WTC11 (cell line): ENCODE measurements at regions not wholly inside any gene's neighbourhood (a gene's known extent, or its start where the extent isn't known, plus 50 kb on each side); places are given as distances from the start of the nearest gene placed in this dataset.

Experiments used
- ATAC-seq: fragments of 200-7000 bp; cut with Tn5 transposase; 2 replicates; pipeline ENCODE4 v1.10.0; 2021; ENCODE audit warnings: mild to moderate bottlenecking, moderate library complexity
- CTCF ChIA-PET: fragments of 300-600 bp; sonication (Branson Sonifier 250); formaldehyde crosslinking; loops from one replicate; lab custom pipeline; 2021; ENCODE audit warnings: antibody characterized with exemption; lab: Charles Lee
- POLR2A ChIA-PET: fragments of 350-600 bp; sonication (Branson Sonifier 250); formaldehyde crosslinking; loops from one replicate; lab custom pipeline; 2021; ENCODE audit warnings: antibody characterized with exemption; lab: Charles Lee
- DNase-seq: peaks from one replicate; pipeline ENCODE4 v3.0.0; 2021; ENCODE audit warnings: low spot score
- H3K27ac Mint-ChIP-seq: 2 replicates; pipeline ENCODE4 v1.8.0; 2021; ENCODE audit warnings: mixed read lengths
- H3K27me3 Mint-ChIP-seq: 2 replicates; pipeline ENCODE4 v1.8.0; 2021; ENCODE audit warnings: low read depth, mild to moderate bottlenecking, moderate library complexity, mixed read lengths
- H3K36me3 Mint-ChIP-seq: 2 replicates; pipeline ENCODE4 v1.8.0; 2021; ENCODE audit warnings: mixed read lengths
- H3K4me1 Mint-ChIP-seq: 2 replicates; pipeline ENCODE4 v1.8.0; 2022; ENCODE audit warnings: mixed read lengths
- H3K4me3 Mint-ChIP-seq: 2 replicates; pipeline ENCODE4 v1.8.0; 2021; ENCODE audit warnings: mild to moderate bottlenecking, moderate library complexity, mixed read lengths
- H3K9me3 Mint-ChIP-seq: 2 replicates; pipeline ENCODE4 v1.8.0; 2021; ENCODE audit warnings: mixed read lengths
- ELF4 ChIP-seq: sonication (generic); formaldehyde crosslinking; IDR thresholded peaks from 2 replicates; pipeline ENCODE4 v1.8.1; 2022; ENCODE audit warnings: low read depth, mild to moderate bottlenecking, moderate library complexity, missing genetic modification reagents
- FOXP1 ChIP-seq: sonication (generic); formaldehyde crosslinking; IDR thresholded peaks from 2 replicates; pipeline ENCODE4 v1.8.0; 2022; ENCODE audit warnings: missing genetic modification reagents, mild to moderate bottlenecking, moderate library complexity, borderline replicate concordance
- HMGA2 ChIP-seq: fragments of 250-450 bp; sonication (Bioruptor Pico); IDR thresholded peaks from 2 replicates; pipeline ENCODE4 v1.4.0; 2021; ENCODE audit warnings: mild to moderate bottlenecking, moderate library complexity
- JAZF1 ChIP-seq: fragments of 250-450 bp; sonication (Bioruptor Pico); IDR thresholded peaks from 2 replicates; pipeline ENCODE4 v1.9.0; 2021; ENCODE audit warnings: moderate library complexity, mild to moderate bottlenecking, inconsistent platforms
- MYBL2 ChIP-seq: sonication (generic); formaldehyde crosslinking; IDR thresholded peaks from 2 replicates; pipeline ENCODE4 v1.8.1; 2023; ENCODE audit warnings: mild to moderate bottlenecking, moderate library complexity, missing genetic modification reagents
- PRRX2 ChIP-seq: fragments of 250-450 bp; sonication (Bioruptor Pico); IDR thresholded peaks from 2 replicates; pipeline ENCODE4 v1.8.0; 2021; ENCODE audit warnings: mild to moderate bottlenecking
- SP1 ChIP-seq: sonication (generic); formaldehyde crosslinking; conservative IDR thresholded peaks from 2 replicates; pipeline ENCODE4 v1.8.1; 2022; ENCODE audit warnings: missing genetic modification reagents
- ZNF263 ChIP-seq: sonication (generic); formaldehyde crosslinking; IDR thresholded peaks from 2 replicates; pipeline ENCODE4 v1.8.1; 2022; ENCODE audit warnings: low read depth, mild to moderate bottlenecking, moderate library complexity, missing genetic modification reagents
- ZNF416 ChIP-seq: fragments of 250-450 bp; sonication (Bioruptor Pico); IDR thresholded peaks from 2 replicates; pipeline ENCODE4 v1.9.0; 2021; ENCODE audit warnings: mild to moderate bottlenecking, inconsistent platforms
- TF ChIP-seq, protein P1 (sequence below): sonication (generic); formaldehyde crosslinking; IDR thresholded peaks from 2 replicates; pipeline ENCODE4 v1.8.0; 2023; ENCODE audit warnings: missing genetic modification reagents, mild to moderate bottlenecking, borderline replicate concordance
- TF ChIP-seq, protein P2 (sequence below): sonication (generic); formaldehyde crosslinking; IDR thresholded peaks from 2 replicates; pipeline ENCODE4 v1.8.1; 2022; ENCODE audit warnings: mild to moderate bottlenecking, moderate library complexity, missing genetic modification reagents
- TF ChIP-seq, protein P3 (sequence below): sonication (generic); formaldehyde crosslinking; IDR thresholded peaks from 2 replicates; pipeline ENCODE4 v1.8.0; 2023; ENCODE audit warnings: missing genetic modification reagents
- TF ChIP-seq, protein P4 (sequence below): sonication (generic); formaldehyde crosslinking; IDR thresholded peaks from 2 replicates; pipeline ENCODE4 v1.8.0; 2022; ENCODE audit warnings: mild to moderate bottlenecking, missing genetic modification reagents
- TF ChIP-seq, protein P5 (sequence below): sonication (generic); formaldehyde crosslinking; IDR thresholded peaks from 2 replicates; pipeline ENCODE4 v1.8.1; 2023; ENCODE audit warnings: mild to moderate bottlenecking, missing genetic modification reagents, borderline replicate concordance

DNA sequence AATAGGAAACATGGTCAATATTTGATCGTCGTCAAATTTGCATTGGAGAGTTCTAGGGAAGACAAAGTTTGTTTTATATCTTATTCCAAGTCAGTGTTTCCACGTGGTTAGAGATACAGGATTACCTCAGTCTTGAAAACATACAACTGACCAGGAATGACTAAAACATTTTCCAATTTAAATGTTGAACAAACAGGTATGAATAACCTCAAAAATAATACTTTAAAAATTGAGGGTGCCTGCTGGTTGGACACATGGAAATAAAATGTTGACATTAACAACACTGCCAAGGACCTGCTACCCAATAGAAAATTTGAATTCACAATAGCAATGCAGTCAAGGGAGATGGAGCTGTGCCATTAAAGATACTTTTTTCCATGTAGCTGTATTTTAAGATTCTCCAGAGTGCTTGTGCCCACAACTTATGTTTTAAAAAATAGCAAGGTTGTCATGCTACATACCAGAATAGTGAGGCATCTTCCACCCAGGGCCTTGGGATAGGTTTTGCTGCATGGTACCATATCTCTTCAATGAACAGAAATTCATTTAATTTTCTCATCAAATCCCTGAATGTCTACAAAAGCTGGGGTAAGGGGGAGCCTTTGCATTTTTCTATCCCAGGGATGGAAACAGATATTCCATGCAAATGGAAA is 260.8 kb downstream of the EFNB2 start:
- ChIA-PET POLR2A (no interaction called here), CTCF (no interaction called here)
- Mint-ChIP-seq H3K4me1 (peaks cover 11% of the 10 kb centered on the region), H3K27ac (no peak overlapping the region), H3K36me3 (no peaks in the 10 kb centered on the region), H3K27me3 (no peaks in the 10 kb centered on the region), H3K9me3 (peaks cover 11% of the 10 kb centered on the region), H3K4me3 (no peak overlapping the region)
- DNase-seq: no peak
- no peak for ATAC-seq
- TF ChIP-seq, protein P1, sequence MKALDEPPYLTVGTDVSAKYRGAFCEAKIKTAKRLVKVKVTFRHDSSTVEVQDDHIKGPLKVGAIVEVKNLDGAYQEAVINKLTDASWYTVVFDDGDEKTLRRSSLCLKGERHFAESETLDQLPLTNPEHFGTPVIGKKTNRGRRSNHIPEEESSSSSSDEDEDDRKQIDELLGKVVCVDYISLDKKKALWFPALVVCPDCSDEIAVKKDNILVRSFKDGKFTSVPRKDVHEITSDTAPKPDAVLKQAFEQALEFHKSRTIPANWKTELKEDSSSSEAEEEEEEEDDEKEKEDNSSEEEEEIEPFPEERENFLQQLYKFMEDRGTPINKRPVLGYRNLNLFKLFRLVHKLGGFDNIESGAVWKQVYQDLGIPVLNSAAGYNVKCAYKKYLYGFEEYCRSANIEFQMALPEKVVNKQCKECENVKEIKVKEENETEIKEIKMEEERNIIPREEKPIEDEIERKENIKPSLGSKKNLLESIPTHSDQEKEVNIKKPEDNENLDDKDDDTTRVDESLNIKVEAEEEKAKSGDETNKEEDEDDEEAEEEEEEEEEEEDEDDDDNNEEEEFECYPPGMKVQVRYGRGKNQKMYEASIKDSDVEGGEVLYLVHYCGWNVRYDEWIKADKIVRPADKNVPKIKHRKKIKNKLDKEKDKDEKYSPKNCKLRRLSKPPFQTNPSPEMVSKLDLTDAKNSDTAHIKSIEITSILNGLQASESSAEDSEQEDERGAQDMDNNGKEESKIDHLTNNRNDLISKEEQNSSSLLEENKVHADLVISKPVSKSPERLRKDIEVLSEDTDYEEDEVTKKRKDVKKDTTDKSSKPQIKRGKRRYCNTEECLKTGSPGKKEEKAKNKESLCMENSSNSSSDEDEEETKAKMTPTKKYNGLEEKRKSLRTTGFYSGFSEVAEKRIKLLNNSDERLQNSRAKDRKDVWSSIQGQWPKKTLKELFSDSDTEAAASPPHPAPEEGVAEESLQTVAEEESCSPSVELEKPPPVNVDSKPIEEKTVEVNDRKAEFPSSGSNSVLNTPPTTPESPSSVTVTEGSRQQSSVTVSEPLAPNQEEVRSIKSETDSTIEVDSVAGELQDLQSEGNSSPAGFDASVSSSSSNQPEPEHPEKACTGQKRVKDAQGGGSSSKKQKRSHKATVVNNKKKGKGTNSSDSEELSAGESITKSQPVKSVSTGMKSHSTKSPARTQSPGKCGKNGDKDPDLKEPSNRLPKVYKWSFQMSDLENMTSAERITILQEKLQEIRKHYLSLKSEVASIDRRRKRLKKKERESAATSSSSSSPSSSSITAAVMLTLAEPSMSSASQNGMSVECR (CRISPR knock-in tag): no peak
- TF ChIP-seq, protein P2, sequence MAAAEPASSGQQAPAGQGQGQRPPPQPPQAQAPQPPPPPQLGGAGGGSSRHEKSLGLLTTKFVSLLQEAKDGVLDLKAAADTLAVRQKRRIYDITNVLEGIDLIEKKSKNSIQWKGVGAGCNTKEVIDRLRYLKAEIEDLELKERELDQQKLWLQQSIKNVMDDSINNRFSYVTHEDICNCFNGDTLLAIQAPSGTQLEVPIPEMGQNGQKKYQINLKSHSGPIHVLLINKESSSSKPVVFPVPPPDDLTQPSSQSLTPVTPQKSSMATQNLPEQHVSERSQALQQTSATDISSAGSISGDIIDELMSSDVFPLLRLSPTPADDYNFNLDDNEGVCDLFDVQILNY (CRISPR knock-in tag): no peak
- no peak for TF ChIP-seq HMGA2 (CRISPR knock-in tag)
- TF ChIP-seq JAZF1: no peak
- TF ChIP-seq SP1 (CRISPR knock-in tag): no peak
- no peak for TF ChIP-seq MYBL2
- no peak for TF ChIP-seq ZNF263 (CRISPR knock-in tag)
- TF ChIP-seq ZNF416: no peak

DNA sequence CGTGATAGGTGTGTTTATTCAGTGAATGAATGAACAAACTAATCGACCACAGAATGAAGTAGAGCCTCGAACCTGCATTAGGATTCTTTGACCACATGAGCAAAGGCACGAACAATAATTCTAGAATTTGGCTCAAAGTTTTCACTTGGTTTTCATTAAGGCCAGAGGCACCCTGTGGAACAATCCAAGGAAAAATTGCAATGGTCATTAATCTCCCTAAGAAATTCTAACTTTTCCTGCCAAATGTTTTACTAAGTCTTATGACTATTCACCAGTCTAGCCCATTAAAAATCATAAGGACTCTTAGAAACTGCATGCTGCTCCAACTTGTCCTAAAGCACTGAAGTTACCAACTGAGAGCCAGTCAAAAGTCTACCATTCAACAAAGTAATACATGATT is 271.7 kb downstream of the EFNB2 start:
- CTCF ChIA-PET: no interaction called here
- ATAC-seq (no peak), DNase-seq (no peak)
- POLR2A ChIA-PET: no interaction called here
- TF ChIP-seq, protein P3, sequence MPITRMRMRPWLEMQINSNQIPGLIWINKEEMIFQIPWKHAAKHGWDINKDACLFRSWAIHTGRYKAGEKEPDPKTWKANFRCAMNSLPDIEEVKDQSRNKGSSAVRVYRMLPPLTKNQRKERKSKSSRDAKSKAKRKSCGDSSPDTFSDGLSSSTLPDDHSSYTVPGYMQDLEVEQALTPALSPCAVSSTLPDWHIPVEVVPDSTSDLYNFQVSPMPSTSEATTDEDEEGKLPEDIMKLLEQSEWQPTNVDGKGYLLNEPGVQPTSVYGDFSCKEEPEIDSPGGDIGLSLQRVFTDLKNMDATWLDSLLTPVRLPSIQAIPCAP (CRISPR knock-in tag): no peak
- TF ChIP-seq, protein P4, sequence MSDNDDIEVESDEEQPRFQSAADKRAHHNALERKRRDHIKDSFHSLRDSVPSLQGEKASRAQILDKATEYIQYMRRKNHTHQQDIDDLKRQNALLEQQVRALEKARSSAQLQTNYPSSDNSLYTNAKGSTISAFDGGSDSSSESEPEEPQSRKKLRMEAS (CRISPR knock-in tag): no peak
- TF ChIP-seq, protein P5, sequence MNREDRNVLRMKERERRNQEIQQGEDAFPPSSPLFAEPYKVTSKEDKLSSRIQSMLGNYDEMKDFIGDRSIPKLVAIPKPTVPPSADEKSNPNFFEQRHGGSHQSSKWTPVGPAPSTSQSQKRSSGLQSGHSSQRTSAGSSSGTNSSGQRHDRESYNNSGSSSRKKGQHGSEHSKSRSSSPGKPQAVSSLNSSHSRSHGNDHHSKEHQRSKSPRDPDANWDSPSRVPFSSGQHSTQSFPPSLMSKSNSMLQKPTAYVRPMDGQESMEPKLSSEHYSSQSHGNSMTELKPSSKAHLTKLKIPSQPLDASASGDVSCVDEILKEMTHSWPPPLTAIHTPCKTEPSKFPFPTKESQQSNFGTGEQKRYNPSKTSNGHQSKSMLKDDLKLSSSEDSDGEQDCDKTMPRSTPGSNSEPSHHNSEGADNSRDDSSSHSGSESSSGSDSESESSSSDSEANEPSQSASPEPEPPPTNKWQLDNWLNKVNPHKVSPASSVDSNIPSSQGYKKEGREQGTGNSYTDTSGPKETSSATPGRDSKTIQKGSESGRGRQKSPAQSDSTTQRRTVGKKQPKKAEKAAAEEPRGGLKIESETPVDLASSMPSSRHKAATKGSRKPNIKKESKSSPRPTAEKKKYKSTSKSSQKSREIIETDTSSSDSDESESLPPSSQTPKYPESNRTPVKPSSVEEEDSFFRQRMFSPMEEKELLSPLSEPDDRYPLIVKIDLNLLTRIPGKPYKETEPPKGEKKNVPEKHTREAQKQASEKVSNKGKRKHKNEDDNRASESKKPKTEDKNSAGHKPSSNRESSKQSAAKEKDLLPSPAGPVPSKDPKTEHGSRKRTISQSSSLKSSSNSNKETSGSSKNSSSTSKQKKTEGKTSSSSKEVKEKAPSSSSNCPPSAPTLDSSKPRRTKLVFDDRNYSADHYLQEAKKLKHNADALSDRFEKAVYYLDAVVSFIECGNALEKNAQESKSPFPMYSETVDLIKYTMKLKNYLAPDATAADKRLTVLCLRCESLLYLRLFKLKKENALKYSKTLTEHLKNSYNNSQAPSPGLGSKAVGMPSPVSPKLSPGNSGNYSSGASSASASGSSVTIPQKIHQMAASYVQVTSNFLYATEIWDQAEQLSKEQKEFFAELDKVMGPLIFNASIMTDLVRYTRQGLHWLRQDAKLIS: no peak
- TF ChIP-seq ELF4 (no peak), FOXP1 (CRISPR knock-in tag) (no peak), PRRX2 (no peak), ZNF416 (no peak)
- H3K27ac Mint-ChIP-seq: no peak overlapping the region
- no peaks in the 10 kb centered on the region for H3K4me1 Mint-ChIP-seq
- H3K36me3 Mint-ChIP-seq: peaks cover 14% of the 10 kb centered on the region
- peaks cover 17% of the 10 kb centered on the region for H3K9me3 Mint-ChIP-seq
- no peak overlapping the region for H3K4me3 Mint-ChIP-seq
- no peaks in the 10 kb centered on the region; the same call in 1 of the 2 replicates for H3K27me3 Mint-ChIP-seq
